WTC11 (cell line): ENCODE measurements at regions not wholly inside any gene's neighbourhood (a gene's known extent, or its start where the extent isn't known, plus 50 kb on each side); places are given as distances from the start of the nearest gene placed in this dataset.
"Not testable (repeated sequence)": the region's sequence is repeated elsewhere in the genome, so short reads cannot be mapped to it uniquely, and the experiment has no call there.

Experiments
- ATAC-seq: fragments of 200-7000 bp; cut with Tn5 transposase; 2 replicates; pipeline ENCODE4 v1.10.0; 2021; ENCODE audit warnings: mild to moderate bottlenecking, moderate library complexity
- CTCF ChIA-PET: fragments of 300-600 bp; sonication (Branson Sonifier 250); formaldehyde crosslinking; loops from one replicate; lab custom pipeline; 2021; ENCODE audit warnings: antibody characterized with exemption; lab: Charles Lee
- POLR2A ChIA-PET: fragments of 350-600 bp; sonication (Branson Sonifier 250); formaldehyde crosslinking; loops from one replicate; lab custom pipeline; 2021; ENCODE audit warnings: antibody characterized with exemption; lab: Charles Lee
- DNase-seq: peaks from one replicate; pipeline ENCODE4 v3.0.0; 2021; ENCODE audit warnings: low spot score
- H3K27ac Mint-ChIP-seq: 2 replicates; pipeline ENCODE4 v1.8.0; 2021; ENCODE audit warnings: mixed read lengths
- H3K27me3 Mint-ChIP-seq: 2 replicates; pipeline ENCODE4 v1.8.0; 2021; ENCODE audit warnings: low read depth, mild to moderate bottlenecking, moderate library complexity, mixed read lengths
- H3K36me3 Mint-ChIP-seq: 2 replicates; pipeline ENCODE4 v1.8.0; 2021; ENCODE audit warnings: mixed read lengths
- H3K4me1 Mint-ChIP-seq: 2 replicates; pipeline ENCODE4 v1.8.0; 2022; ENCODE audit warnings: mixed read lengths
- H3K4me3 Mint-ChIP-seq: 2 replicates; pipeline ENCODE4 v1.8.0; 2021; ENCODE audit warnings: mild to moderate bottlenecking, moderate library complexity, mixed read lengths
- H3K9me3 Mint-ChIP-seq: 2 replicates; pipeline ENCODE4 v1.8.0; 2021; ENCODE audit warnings: mixed read lengths
- ATF1 ChIP-seq: sonication (generic); formaldehyde crosslinking; IDR thresholded peaks from 2 replicates; pipeline ENCODE4 v1.8.1; 2023; ENCODE audit warnings: mild to moderate bottlenecking, moderate library complexity, missing genetic modification reagents
- CDX4 ChIP-seq: fragments of 250-450 bp; sonication (Bioruptor Pico); IDR thresholded peaks from 2 replicates; pipeline ENCODE4 v1.9.0; 2021; ENCODE audit warnings: moderate library complexity, mild to moderate bottlenecking, inconsistent platforms, borderline replicate concordance
- CREB1 ChIP-seq: sonication (generic); formaldehyde crosslinking; IDR thresholded peaks from 2 replicates; pipeline ENCODE4 v1.8.0; 2023; ENCODE audit warnings: mild to moderate bottlenecking, missing genetic modification reagents
- ETV6 ChIP-seq: sonication (generic); formaldehyde crosslinking; IDR thresholded peaks from 2 replicates; pipeline ENCODE4 v1.8.1; 2022; ENCODE audit warnings: mild to moderate bottlenecking, missing genetic modification reagents
- FOXJ3 ChIP-seq: sonication (generic); formaldehyde crosslinking; IDR thresholded peaks from 2 replicates; pipeline ENCODE4 v1.9.0; 2021; ENCODE audit warnings: missing genetic modification reagents, mild to moderate bottlenecking, borderline replicate concordance
- GABPB1 ChIP-seq: sonication (generic); formaldehyde crosslinking; IDR thresholded peaks from 2 replicates; pipeline ENCODE4 v1.8.1; 2023; ENCODE audit warnings: mild to moderate bottlenecking, missing genetic modification reagents
- GTF2I ChIP-seq: fragments of 250-450 bp; sonication (Bioruptor Pico); conservative IDR thresholded peaks from 2 replicates; pipeline ENCODE4 v1.4.0; 2021; ENCODE audit warnings: mild to moderate bottlenecking
- JUN ChIP-seq: sonication (generic); formaldehyde crosslinking; IDR thresholded peaks from 2 replicates; pipeline ENCODE4 v1.8.0; 2023; ENCODE audit warnings: mild to moderate bottlenecking, missing genetic modification reagents
- KAT7 ChIP-seq: sonication (generic); formaldehyde crosslinking; IDR thresholded peaks from 2 replicates; pipeline ENCODE4 v1.8.1; 2023; ENCODE audit warnings: missing genetic modification reagents, mild to moderate bottlenecking, borderline replicate concordance
- MAX ChIP-seq: sonication (generic); formaldehyde crosslinking; IDR thresholded peaks from 2 replicates; pipeline ENCODE4 v1.8.0; 2022; ENCODE audit warnings: mild to moderate bottlenecking, missing genetic modification reagents
- MXD4 ChIP-seq: fragments of 250-450 bp; sonication (Bioruptor Pico); IDR thresholded peaks from 2 replicates; pipeline ENCODE4 v1.8.0; 2021; ENCODE audit warnings: mild to moderate bottlenecking, moderate library complexity, borderline replicate concordance
- MYBL2 ChIP-seq: sonication (generic); formaldehyde crosslinking; IDR thresholded peaks from 2 replicates; pipeline ENCODE4 v1.8.1; 2023; ENCODE audit warnings: mild to moderate bottlenecking, moderate library complexity, missing genetic modification reagents
- NR2C2 ChIP-seq: sonication (generic); formaldehyde crosslinking; IDR thresholded peaks from 2 replicates; pipeline ENCODE4 v1.8.0; 2022; ENCODE audit warnings: mild to moderate bottlenecking, missing genetic modification reagents
- OVOL2 ChIP-seq: fragments of 250-450 bp; sonication (Bioruptor Pico); IDR thresholded peaks from 2 replicates; pipeline ENCODE4 v1.9.0; 2021; ENCODE audit warnings: mild to moderate bottlenecking, borderline replicate concordance
- TCF7 ChIP-seq: sonication (generic); formaldehyde crosslinking; IDR thresholded peaks from 2 replicates; pipeline ENCODE4 v1.8.0; 2022; ENCODE audit warnings: mild to moderate bottlenecking, low read depth, missing genetic modification reagents, moderate library complexity
- TP53 ChIP-seq: sonication (generic); formaldehyde crosslinking; IDR thresholded peaks from 2 replicates; pipeline ENCODE4 v1.8.1; 2023; ENCODE audit warnings: mild to moderate bottlenecking, missing genetic modification reagents
- ZBTB43 ChIP-seq: sonication (generic); formaldehyde crosslinking; IDR thresholded peaks from 2 replicates; pipeline ENCODE4 v1.8.1; 2023; ENCODE audit warnings: mild to moderate bottlenecking, missing genetic modification reagents
- ZNF138 ChIP-seq: sonication (generic); formaldehyde crosslinking; conservative IDR thresholded peaks from 2 replicates; pipeline ENCODE4 v1.8.1; 2022; ENCODE audit warnings: mild to moderate bottlenecking, moderate library complexity, missing genetic modification reagents
- ZNF317 ChIP-seq: sonication (generic); formaldehyde crosslinking; IDR thresholded peaks from 2 replicates; pipeline ENCODE4 v1.8.1; 2023; ENCODE audit warnings: low read depth, mild to moderate bottlenecking, moderate library complexity, missing genetic modification reagents, borderline replicate concordance
- ZNF396 ChIP-seq: fragments of 250-450 bp; sonication (Bioruptor Pico); IDR thresholded peaks from 2 replicates; pipeline ENCODE4 v1.8.0; 2021; ENCODE audit warnings: mild to moderate bottlenecking, moderate library complexity, borderline replicate concordance
- ZNF416 ChIP-seq: fragments of 250-450 bp; sonication (Bioruptor Pico); IDR thresholded peaks from 2 replicates; pipeline ENCODE4 v1.9.0; 2021; ENCODE audit warnings: mild to moderate bottlenecking, inconsistent platforms
- ZSCAN18 ChIP-seq: fragments of 250-450 bp; sonication (Bioruptor Pico); IDR thresholded peaks from 2 replicates; pipeline ENCODE4 v2.1.2; 2022; ENCODE audit warnings: mild to moderate bottlenecking, moderate library complexity
- TF ChIP-seq, protein P1 (sequence below): sonication (generic); formaldehyde crosslinking; IDR thresholded peaks from 2 replicates; pipeline ENCODE4 v1.8.1; 2023; ENCODE audit warnings: mild to moderate bottlenecking, missing genetic modification reagents
- TF ChIP-seq, protein P2 (sequence below): sonication (generic); formaldehyde crosslinking; IDR thresholded peaks from 2 replicates; pipeline ENCODE4 v1.8.0; 2022; ENCODE audit warnings: mild to moderate bottlenecking, missing genetic modification reagents

- no peak for DNase-seq
- ATAC-seq: no peak
- H3K9me3 Mint-ChIP-seq: peaks cover 16% of the 10 kb centered on the region
- H3K4me3 Mint-ChIP-seq: no peak overlapping the region
- ChIA-PET POLR2A (no interaction called here), CTCF (no interaction called here)
- no peaks in the 10 kb centered on the region for H3K27me3 Mint-ChIP-seq
- TF ChIP-seq GTF2I (CRISPR knock-in tag) (no peak), GABPB1 (CRISPR knock-in tag) (no peak), ZSCAN18 (CRISPR knock-in tag) (no peak), OVOL2 (no peak), ZNF416 (CRISPR knock-in tag) (no peak), CDX4 (CRISPR knock-in tag) (no peak), ZNF138 (no peak), FOXJ3 (CRISPR knock-in tag) (no peak), ZNF396 (CRISPR knock-in tag) (no peak), KAT7 (CRISPR knock-in tag) (no peak), CREB1 (no peak), ETV6 (CRISPR knock-in tag) (no peak), MAX (CRISPR knock-in tag) (no peak), ZBTB43 (CRISPR knock-in tag) (no peak), MXD4 (CRISPR knock-in tag) (no peak), ATF1 (CRISPR knock-in tag) (no peak), ZNF317 (CRISPR knock-in tag) (no peak)
- H3K4me1 Mint-ChIP-seq: no peaks in the 10 kb centered on the region
- peaks cover 3% of the 10 kb centered on the region for H3K36me3 Mint-ChIP-seq
- no peak overlapping the region for H3K27ac Mint-ChIP-seq
Measured at GRCh38 chr10:65423043-65423442, 1502.8 kb upstream of the LRRTM3 start.

- DNase-seq, H3K4me3 Mint-ChIP-seq, H3K4me1 Mint-ChIP-seq, H3K27ac Mint-ChIP-seq, H3K9me3 Mint-ChIP-seq, CTCF ChIA-PET, ATAC-seq, POLR2A ChIA-PET, H3K27me3 Mint-ChIP-seq, H3K36me3 Mint-ChIP-seq: not testable (repeated sequence)
Measured at GRCh38 chr10:65429381-65429780, 1496.5 kb upstream of the LRRTM3 start.

DNA sequence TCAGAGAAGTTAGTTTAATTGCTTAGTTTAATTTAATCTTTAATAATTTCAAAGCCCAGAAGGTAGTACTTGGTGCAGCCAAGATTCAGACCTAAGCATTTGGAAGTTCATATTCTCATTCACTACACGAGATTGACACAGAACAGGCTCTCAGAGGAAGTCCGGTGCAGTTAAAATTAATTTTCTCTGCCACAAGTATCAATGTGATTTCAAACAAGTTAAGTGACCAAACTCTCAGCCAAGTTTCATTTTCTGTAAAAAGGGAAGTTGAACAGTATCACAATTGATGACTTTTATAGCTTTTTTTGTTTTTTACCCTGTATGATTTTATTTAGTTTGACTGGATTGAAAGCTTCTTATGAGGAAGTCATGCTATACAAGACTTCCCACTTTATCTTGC is 1494.9 kb upstream of the LRRTM3 start:
- H3K9me3 Mint-ChIP-seq: peaks cover 6% of the 10 kb centered on the region; the same call in 1 of the 2 replicates
- no peaks in the 10 kb centered on the region for H3K4me1 Mint-ChIP-seq
- TF ChIP-seq MXD4 (CRISPR knock-in tag) (no peak), JUN (no peak), ZBTB43 (CRISPR knock-in tag) (no peak), ATF1 (CRISPR knock-in tag) (no peak), TP53 (CRISPR knock-in tag) (no peak), NR2C2 (CRISPR knock-in tag) (no peak), TCF7 (CRISPR knock-in tag) (no peak), MYBL2 (CRISPR knock-in tag) (no peak)
- TF ChIP-seq, protein P1, sequence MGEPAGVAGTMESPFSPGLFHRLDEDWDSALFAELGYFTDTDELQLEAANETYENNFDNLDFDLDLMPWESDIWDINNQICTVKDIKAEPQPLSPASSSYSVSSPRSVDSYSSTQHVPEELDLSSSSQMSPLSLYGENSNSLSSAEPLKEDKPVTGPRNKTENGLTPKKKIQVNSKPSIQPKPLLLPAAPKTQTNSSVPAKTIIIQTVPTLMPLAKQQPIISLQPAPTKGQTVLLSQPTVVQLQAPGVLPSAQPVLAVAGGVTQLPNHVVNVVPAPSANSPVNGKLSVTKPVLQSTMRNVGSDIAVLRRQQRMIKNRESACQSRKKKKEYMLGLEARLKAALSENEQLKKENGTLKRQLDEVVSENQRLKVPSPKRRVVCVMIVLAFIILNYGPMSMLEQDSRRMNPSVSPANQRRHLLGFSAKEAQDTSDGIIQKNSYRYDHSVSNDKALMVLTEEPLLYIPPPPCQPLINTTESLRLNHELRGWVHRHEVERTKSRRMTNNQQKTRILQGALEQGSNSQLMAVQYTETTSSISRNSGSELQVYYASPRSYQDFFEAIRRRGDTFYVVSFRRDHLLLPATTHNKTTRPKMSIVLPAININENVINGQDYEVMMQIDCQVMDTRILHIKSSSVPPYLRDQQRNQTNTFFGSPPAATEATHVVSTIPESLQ (CRISPR knock-in tag): no peak
- TF ChIP-seq, protein P2, sequence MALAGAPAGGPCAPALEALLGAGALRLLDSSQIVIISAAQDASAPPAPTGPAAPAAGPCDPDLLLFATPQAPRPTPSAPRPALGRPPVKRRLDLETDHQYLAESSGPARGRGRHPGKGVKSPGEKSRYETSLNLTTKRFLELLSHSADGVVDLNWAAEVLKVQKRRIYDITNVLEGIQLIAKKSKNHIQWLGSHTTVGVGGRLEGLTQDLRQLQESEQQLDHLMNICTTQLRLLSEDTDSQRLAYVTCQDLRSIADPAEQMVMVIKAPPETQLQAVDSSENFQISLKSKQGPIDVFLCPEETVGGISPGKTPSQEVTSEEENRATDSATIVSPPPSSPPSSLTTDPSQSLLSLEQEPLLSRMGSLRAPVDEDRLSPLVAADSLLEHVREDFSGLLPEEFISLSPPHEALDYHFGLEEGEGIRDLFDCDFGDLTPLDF (CRISPR knock-in tag): no peak
- H3K27me3 Mint-ChIP-seq: no peaks in the 10 kb centered on the region
- ATAC-seq: no peak
- DNase-seq: no peak
- no peak overlapping the region for H3K4me3 Mint-ChIP-seq
- ChIA-PET CTCF (no interaction called here), POLR2A (no interaction called here)
- H3K36me3 Mint-ChIP-seq: no peaks in the 10 kb centered on the region
- H3K27ac Mint-ChIP-seq: no peak overlapping the region
